ENCODE measurements at regions not wholly inside any gene's neighbourhood (a gene's known extent, or its start where the extent isn't known, plus 50 kb on each side); places are given as distances from the start of the nearest gene placed in this dataset.

- no peak overlapping the region for H3K4me3 ChIP-seq (replicated peaks; ENCODE audit: insufficient read depth, low read length)
- H3K27me3 ChIP-seq (ENCODE audit: insufficient read depth, poor library complexity, severe bottlenecking) = no peaks in the 10 kb centered on the region
- no peak for DNase-seq (ENCODE audit: low read depth in 1 of 2, low spot score in 1 of 2)
- no peak overlapping the region for H3K27ac ChIP-seq (replicated peaks)
- TF ChIP-seq GABPA (IDR thresholded peaks at IDR 0.05; ENCODE audit: low read depth) (no peak), CTCF (IDR thresholded peaks at IDR 0.05; ENCODE audit: insufficient read depth, low read length) (no peak), SPI1 (IDR thresholded peaks at IDR 0.05; ENCODE audit: borderline replicate concordance, low read depth) (no peak), REST (IDR thresholded peaks at IDR 0.05; ENCODE audit: insufficient replicate concordance, low read depth) (no peak), POLR2AphosphoS5 (IDR thresholded peaks at IDR 0.05; ENCODE audit: low read depth) (no peak)
These were observed 75.5 kb downstream of the ASB1 start for GRCh38 chr2:238502088-238502810.

GRCh38 chr2:238502956-238503791, 76.4 kb downstream of the ASB1 start:
- TF ChIP-seq CTCF (IDR thresholded peaks at IDR 0.05; ENCODE audit: insufficient read depth, low read length) = no peak
- no peak for TF ChIP-seq GABPA (IDR thresholded peaks at IDR 0.05; ENCODE audit: low read depth)
- TF ChIP-seq SPI1 (IDR thresholded peaks at IDR 0.05; ENCODE audit: borderline replicate concordance, low read depth) = no peak
- TF ChIP-seq REST (IDR thresholded peaks at IDR 0.05; ENCODE audit: insufficient replicate concordance, low read depth) = no peak
- TF ChIP-seq POLR2AphosphoS5 (IDR thresholded peaks at IDR 0.05; ENCODE audit: low read depth) = no peak
- H3K27me3 ChIP-seq (ENCODE audit: insufficient read depth, poor library complexity, severe bottlenecking) = no peaks in the 10 kb centered on the region
- no peak overlapping the region for H3K27ac ChIP-seq (replicated peaks)
- no peak for DNase-seq (ENCODE audit: low read depth in 1 of 2, low spot score in 1 of 2)
- no peak overlapping the region for H3K4me3 ChIP-seq (replicated peaks; ENCODE audit: insufficient read depth, low read length)

- no peak for DNase-seq (ENCODE audit: low read depth in 1 of 2, low spot score in 1 of 2)
- TF ChIP-seq CTCF (IDR thresholded peaks at IDR 0.05; ENCODE audit: insufficient read depth, low read length) = no peak
- TF ChIP-seq REST (IDR thresholded peaks at IDR 0.05; ENCODE audit: insufficient replicate concordance, low read depth) = no peak
- TF ChIP-seq GABPA (IDR thresholded peaks at IDR 0.05; ENCODE audit: low read depth) = no peak
- no peak for TF ChIP-seq SPI1 (IDR thresholded peaks at IDR 0.05; ENCODE audit: borderline replicate concordance, low read depth)
- no peak for TF ChIP-seq POLR2AphosphoS5 (IDR thresholded peaks at IDR 0.05; ENCODE audit: low read depth)
- Histone ChIP-seq H3K27ac (replicated peaks) (no peak overlapping the region), H3K27me3 (ENCODE audit: insufficient read depth, poor library complexity, severe bottlenecking) (no peaks in the 10 kb centered on the region), H3K4me3 (replicated peaks; ENCODE audit: insufficient read depth, low read length) (no peak overlapping the region)
These were observed 77.6 kb downstream of the ASB1 start for GRCh38 chr2:238504181-238504931.

Data from HL-60 (cell line).